K562 (cell line): ENCODE measurements at regions not wholly inside any gene's neighbourhood (a gene's known extent, or its start where the extent isn't known, plus 50 kb on each side); places are given as distances from the start of the nearest gene placed in this dataset.

Experiments used
- CTCF ChIP-seq, 3 experiments: IDR thresholded peaks in 2 of 3; conservative IDR thresholded peaks in 1 of 3; 2 replicates each; pipeline ENCODE4 v1.5.1; 2011 to 2012; ENCODE audit warnings: low read length in 3 of 3, mild to moderate bottlenecking in 3 of 3, control low read depth in 2 of 3, improper control_type of control experiment in 1 of 3, inconsistent platforms in 1 of 3, low read depth in 1 of 3, mixed read lengths in 1 of 3, moderate library complexity in 1 of 3; ENCODE audit not compliant: insufficient read depth in 2 of 3
- RFX5 ChIP-seq: IDR thresholded peaks from 2 replicates; pipeline ENCODE4 v1.6.1; 2011; ENCODE audit warnings: low read depth, mild to moderate bottlenecking, improper control_type of control experiment, low read length

GRCh38 chr13:36515466-36515865 lies 83.2 kb downstream of the CCNA1 start:
- no peak for TF ChIP-seq CTCF (IDR thresholded peaks at IDR 0.05 in 2 of 3, conservative IDR thresholded peaks at IDR 0.05 in 1 of 3; ENCODE audit: insufficient read depth in 2 of 3, low read depth in 1 of 3, low read length in 3 of 3)
- no peak for TF ChIP-seq RFX5
